GM12878 (cell line): ENCODE measurements at regions not wholly inside any gene's neighbourhood (a gene's known extent, or its start where the extent isn't known, plus 50 kb on each side); places are given as distances from the start of the nearest gene placed in this dataset.

ENCODE experiments used
- BRCA1 ChIP-seq: IDR thresholded peaks from 2 replicates; pipeline ENCODE4 v1.6.1; 2011; ENCODE audit warnings: low read depth, low read length, improper control_type of control experiment
- CHD2 ChIP-seq: IDR thresholded peaks from 2 replicates; pipeline ENCODE4 v1.6.1; 2011; ENCODE audit warnings: low read depth, low read length, improper control_type of control experiment, borderline replicate concordance
- CREB1 ChIP-seq: IDR thresholded peaks from 2 replicates; pipeline ENCODE4 v1.6.1; 2012; ENCODE audit warnings: low read depth, mild to moderate bottlenecking, inconsistent platforms
- DPF2 ChIP-seq: fragments of 450-650 bp; IDR thresholded peaks from 2 replicates; pipeline ENCODE4 v1.6.1; 2017; ENCODE audit warnings: mild to moderate bottlenecking
- EZH2 ChIP-seq: IDR thresholded peaks from 2 replicates; pipeline ENCODE4 v1.6.1; 2012; ENCODE audit warnings: low read depth, mild to moderate bottlenecking, control low read depth, inconsistent platforms, low read length, borderline replicate concordance; ENCODE audit not compliant: control insufficient read depth
- JUNB ChIP-seq: IDR thresholded peaks from 2 replicates; pipeline ENCODE4 v1.6.1; 2016; ENCODE audit warnings: antibody characterized with exemption, mild to moderate bottlenecking
- MEF2A ChIP-seq: IDR thresholded peaks from 2 replicates; pipeline ENCODE4 v1.6.1; 2011; ENCODE audit warnings: low read depth, mild to moderate bottlenecking, low read length, moderate library complexity; ENCODE audit not compliant: insufficient read depth
- NFIC ChIP-seq: IDR thresholded peaks from 2 replicates; pipeline ENCODE4 v1.6.1; 2012; ENCODE audit warnings: low read depth, mild to moderate bottlenecking, inconsistent platforms, low read length, moderate library complexity
- POLR2A ChIP-seq: IDR thresholded peaks from 2 replicates; pipeline ENCODE4 v1.6.1; 2011; ENCODE audit warnings: low read depth, mild to moderate bottlenecking, low read length
- POLR2AphosphoS2 ChIP-seq: IDR thresholded peaks from 2 replicates; pipeline ENCODE4 v1.6.1; 2011; ENCODE audit warnings: low read depth, mild to moderate bottlenecking, low read length, improper control_type of control experiment, moderate library complexity
- SP1 ChIP-seq: IDR thresholded peaks from one replicate; pipeline ENCODE4 v1.6.1; 2011; ENCODE audit warnings: low read depth, low read length
- TAF1 ChIP-seq: IDR thresholded peaks from 2 replicates; pipeline ENCODE4 v1.6.1; 2011; ENCODE audit warnings: mild to moderate bottlenecking, low read depth, low read length, borderline replicate concordance
- ZZZ3 ChIP-seq: IDR thresholded peaks from 2 replicates; pipeline ENCODE4 v1.6.1; 2011; ENCODE audit warnings: low read depth; ENCODE audit not compliant: control insufficient read depth, insufficient read length

DNA sequence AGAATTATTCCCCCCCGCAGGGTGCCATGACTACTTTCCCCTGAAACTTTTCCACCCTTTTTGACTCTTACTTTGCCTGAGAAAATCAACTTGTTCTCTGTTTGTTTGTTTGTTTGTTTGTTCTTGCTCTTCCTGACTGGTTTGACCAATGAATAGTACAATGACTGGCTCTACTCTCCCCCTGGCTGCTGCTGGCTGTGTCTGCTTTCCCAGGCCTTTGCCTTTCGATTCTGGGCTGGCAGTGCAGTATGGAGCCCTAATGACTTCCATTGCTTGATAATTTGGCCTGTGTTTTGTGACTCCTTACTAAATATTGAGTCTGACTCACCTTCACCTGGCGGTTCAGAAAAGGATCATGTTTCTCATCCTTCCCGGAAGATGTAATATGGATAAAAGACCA is 241.1 kb downstream of the TMEM182 start:
- TF ChIP-seq JUNB (no peak), TAF1 (no peak), CREB1 (no peak), EZH2 (no peak), NFIC (no peak), POLR2A (no peak), DPF2 (no peak), POLR2AphosphoS2 (no peak), BRCA1 (no peak), CHD2 (no peak), MEF2A (no peak), SP1 (no peak), ZZZ3 (no peak)
